HG02798 (cell line): ENCODE measurements at regions not wholly inside any gene's neighbourhood (a gene's known extent, or its start where the extent isn't known, plus 50 kb on each side); places are given as distances from the start of the nearest gene placed in this dataset.

Source experiments
- ATAC-seq: cut with Tn5 transposase; IDR thresholded peaks from one replicate; pipeline ENCODE4 v1.9.1; 2021; ENCODE audit warnings: mild to moderate bottlenecking; ENCODE audit not compliant: unreplicated experiment, poor library complexity

GRCh38 chr2:149849591-149849990 is 262.0 kb upstream of the MMADHC start:
- ATAC-seq = no peak

GRCh38 chr2:149849136-149849535 is 261.6 kb upstream of the MMADHC start:
- no peak for ATAC-seq

GRCh38 chr2:149841396-149841795 is 253.8 kb upstream of the MMADHC start:
- no peak for ATAC-seq

DNA sequence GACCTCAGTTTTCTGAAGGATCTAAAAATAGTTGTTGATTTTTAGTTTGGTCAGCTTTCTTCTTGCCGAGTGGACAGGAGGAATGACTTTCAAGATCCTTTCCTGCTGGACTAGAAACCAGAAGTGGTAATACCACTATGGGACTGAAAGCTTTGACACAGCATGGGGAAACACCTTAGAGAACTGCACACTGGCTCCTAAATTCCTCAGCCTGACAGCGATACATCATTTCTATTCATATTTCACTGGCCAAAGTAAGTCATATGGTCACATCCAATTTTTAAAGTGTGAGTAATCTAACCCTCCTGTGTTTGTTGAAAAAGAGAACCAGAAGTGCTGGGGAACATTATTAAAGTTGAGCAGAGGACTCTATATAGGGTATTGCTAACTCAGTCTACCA is 244.7 kb upstream of the MMADHC start:
- no peak for ATAC-seq

GRCh38 chr2:149828520-149829210 is 241.1 kb upstream of the MMADHC start:
- no peak for ATAC-seq

- no peak for ATAC-seq
Measured at GRCh38 chr2:149827585-149828126, 240.1 kb upstream of the MMADHC start.

DNA sequence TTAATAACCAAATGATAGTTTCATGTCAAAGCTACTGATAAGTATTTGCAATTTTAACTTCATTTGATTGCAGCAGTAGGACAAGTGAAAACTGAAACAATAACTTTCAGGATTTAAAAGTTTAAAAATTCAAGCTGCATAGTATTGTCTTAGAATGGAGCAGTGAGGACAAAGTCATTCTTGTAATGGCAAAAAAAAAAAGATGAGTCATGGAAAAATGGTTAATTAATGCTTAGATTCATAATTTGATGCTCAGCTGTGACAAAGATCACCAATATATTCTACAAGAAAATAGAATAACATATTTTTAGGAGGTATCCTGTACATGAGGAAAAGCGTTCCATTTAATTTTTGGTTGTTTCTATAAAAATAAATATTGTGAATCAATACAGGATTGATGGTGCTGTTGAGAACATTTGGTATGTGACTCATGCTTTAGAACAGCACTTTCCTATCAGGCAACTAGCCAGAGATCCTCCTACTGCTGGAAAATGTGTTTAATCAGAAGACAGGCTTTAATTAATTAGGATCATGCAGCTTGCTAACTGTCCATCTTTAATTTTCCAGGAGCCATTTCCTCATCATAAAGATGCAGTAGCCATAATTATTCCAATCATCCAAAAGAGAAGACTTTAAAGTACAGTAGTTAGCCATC is 239.0 kb upstream of the MMADHC start:
- no peak for ATAC-seq

DNA sequence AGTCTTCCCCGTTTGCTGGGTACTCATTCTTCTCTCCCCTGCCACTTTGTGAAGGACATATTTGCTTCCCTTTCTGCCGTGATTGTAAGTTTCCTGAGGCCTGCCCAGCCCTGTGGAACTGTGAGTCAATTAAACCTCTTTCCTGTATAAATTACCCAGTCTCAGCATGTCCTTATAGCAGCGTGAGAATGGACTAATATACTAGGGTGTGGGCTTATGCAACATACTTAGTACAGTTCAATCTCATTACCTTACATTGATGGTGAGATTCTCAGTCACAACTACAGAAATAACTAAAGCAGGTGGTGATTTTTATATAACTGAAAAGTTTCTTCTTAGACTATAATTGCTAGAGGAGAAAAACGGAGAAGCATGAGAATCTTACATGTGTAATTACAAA is 237.9 kb upstream of the MMADHC start:
- no peak for ATAC-seq

DNA sequence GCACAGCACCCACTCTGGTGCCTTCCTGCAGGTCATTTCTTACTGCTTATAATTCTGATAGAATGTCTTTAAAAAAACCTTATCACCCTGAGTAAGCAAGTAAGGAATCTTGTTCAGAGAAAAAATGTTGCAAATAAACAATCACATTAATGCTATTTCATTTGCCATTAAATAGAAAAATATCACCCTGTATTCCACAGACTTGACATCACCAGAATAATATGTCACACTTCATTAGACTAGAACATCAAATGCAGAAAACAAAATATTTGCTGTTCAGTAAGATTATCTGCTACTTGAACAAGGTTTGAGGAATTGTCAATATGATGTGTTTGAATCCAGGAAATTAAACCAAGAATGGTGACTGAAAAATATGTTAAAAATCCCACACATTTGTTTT is 236.6 kb upstream of the MMADHC start:
- no peak for ATAC-seq

DNA sequence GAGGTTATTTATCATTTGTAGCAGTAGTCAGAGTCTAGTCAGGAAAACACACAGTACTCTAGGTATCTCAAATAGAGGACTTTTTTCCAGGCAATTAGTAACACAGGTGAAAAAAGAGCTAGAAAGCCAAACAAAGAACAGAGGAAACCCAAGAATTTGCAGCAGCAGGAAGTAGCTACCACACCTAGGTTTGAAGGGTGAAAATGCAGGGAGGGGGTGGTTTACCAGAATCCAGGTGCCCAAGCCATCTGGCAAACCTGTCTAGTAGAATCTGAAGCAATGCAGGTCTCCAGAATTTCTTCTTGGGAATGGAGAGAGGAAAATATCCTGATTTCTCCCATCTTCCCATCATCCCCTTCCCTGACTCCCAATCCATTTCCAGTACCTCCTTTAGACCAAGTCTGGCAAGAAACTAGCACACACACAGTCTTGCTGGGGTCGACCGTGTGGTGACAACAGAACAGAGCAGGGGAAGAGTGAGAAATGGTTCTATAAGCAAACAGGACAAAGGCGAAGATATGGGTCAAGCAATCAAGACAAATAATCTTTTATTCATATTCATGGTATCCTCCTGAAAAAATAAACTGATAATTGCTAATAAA is 231.9 kb upstream of the MMADHC start:
- no peak for ATAC-seq

- ATAC-seq = no peak
Measured at GRCh38 chr2:149816756-149817551, 229.4 kb upstream of the MMADHC start.

GRCh38 chr2:149815941-149816340 is 228.4 kb upstream of the MMADHC start:
- no peak for ATAC-seq

DNA sequence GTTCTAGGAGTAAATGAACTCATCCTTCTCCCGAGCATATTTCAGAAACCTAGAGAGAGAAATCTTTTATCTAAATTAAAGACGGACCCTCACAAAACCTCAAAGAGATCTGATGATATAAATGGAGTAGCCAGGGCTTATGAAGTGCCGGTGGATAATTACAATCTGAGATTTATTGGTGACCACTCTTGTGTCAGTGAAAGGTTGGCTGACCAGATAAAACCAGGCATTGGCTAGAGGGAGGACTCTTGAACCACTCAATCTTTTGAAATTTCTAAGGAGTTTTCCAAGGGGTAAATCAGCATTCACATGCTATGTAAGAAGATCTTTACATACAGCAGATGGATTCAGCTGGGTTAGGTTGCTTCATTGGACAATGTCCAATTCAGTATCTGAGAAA is 227.3 kb upstream of the MMADHC start:
- no peak for ATAC-seq

DNA sequence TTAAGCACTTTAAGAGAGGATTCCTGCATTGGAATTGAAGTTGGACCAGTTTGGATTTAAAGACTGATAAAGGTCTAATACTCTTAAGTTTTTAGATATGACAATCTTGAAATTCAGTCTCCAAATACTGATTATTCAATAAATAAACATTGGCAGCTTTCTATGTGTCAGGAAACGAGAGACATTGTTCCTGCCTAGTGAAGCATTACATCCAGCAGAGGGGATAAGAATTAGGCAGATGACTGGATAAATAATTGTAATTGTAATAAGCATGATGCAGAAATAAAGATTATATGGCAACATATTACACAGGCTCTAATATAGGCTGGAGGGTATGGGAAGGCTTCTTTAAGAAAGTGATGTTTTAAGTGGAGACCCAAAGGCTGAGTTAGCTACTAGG is 226.5 kb upstream of the MMADHC start:
- no peak for ATAC-seq

GRCh38 chr2:149808556-149808955 is 221.0 kb upstream of the MMADHC start:
- ATAC-seq = no peak

DNA sequence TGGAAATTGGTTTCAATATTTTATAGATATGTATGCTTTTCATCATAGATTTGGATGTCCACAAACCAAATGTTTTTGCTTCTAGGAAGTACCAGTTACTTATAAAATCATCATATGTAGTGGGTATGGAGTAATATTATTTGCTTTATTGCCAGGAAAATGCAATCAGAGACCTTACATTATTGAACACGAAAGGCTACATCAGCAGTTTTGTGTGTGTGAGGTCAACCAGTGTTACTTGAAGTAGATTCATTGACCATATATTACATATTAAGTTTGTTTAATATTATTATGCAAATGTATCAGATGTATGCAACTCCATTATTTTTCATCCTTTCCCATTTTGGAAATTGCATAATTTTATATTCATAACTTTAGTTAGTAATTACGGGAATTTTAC is 219.1 kb upstream of the MMADHC start:
- no peak for ATAC-seq

- no peak for ATAC-seq
Measured at GRCh38 chr2:149800624-149801542, 213.3 kb upstream of the MMADHC start.

GRCh38 chr2:149799013-149799705 is 211.6 kb upstream of the MMADHC start:
- no peak for ATAC-seq

DNA sequence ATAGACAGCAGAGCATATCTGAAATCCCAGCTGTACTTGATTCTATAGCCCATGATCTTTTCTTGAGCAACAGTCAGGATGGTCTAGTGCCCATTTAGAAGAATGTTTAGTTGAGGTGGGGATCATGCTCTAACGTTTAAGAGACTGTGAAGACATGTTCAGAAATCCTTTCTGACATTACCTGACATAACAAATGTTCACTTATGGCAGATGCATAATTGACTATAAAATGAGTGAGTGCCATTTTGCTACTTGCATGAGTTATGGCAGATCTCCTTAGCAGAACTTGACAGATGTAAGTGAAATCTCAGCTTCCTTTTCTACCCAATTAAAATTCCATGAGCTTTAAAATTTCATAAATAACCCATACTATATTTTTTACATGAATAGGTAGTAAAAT is 209.5 kb upstream of the MMADHC start:
- ATAC-seq = no peak
